WI38 (cell line): ENCODE measurements at regions not wholly inside any gene's neighbourhood (a gene's known extent, or its start where the extent isn't known, plus 50 kb on each side); places are given as distances from the start of the nearest gene placed in this dataset.

Experiments
- H3K4me3 ChIP-seq: 2 replicates; pipeline ENCODE4 v1.5.1; 2011; ENCODE audit warnings: low read depth, mild to moderate bottlenecking, control low read depth, low read length
- CTCF ChIP-seq: IDR thresholded peaks from 2 replicates; pipeline ENCODE4 v1.5.1; 2012; ENCODE audit warnings: low read depth, mild to moderate bottlenecking, control low read depth, low read length

GRCh38 chr10:132467464-132468149, 70.0 kb upstream of the INPP5A start:
- H3K4me3 ChIP-seq, result no peak overlapping the region
- TF ChIP-seq CTCF, result no peak

GRCh38 chr10:132468216-132468615, 69.4 kb upstream of the INPP5A start:
- H3K4me3 ChIP-seq, result no peak overlapping the region
- no peak for TF ChIP-seq CTCF

DNA sequence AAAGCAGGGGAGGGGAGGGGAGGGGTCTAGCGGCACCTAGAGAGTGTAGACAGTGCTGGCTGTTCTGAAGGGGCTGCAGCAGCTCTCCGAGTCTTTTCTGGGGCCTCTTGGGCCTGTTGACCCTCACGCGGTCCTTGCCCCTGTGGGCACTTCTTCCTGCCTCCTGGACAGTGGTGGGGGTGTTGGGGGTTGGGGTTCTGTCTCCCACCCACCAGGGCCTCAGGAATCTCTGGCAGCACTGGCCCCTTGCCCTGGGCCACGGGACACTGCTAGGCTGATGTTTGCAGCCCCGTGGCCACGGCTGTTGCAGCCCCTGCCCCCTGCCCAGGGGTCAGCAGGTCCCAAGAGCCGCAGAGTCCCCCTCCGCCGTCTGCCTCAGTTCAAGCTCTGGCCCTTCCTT, 68.9 kb upstream of the INPP5A start:
- H3K4me3 ChIP-seq, result no peak overlapping the region
- TF ChIP-seq CTCF, result no peak

DNA sequence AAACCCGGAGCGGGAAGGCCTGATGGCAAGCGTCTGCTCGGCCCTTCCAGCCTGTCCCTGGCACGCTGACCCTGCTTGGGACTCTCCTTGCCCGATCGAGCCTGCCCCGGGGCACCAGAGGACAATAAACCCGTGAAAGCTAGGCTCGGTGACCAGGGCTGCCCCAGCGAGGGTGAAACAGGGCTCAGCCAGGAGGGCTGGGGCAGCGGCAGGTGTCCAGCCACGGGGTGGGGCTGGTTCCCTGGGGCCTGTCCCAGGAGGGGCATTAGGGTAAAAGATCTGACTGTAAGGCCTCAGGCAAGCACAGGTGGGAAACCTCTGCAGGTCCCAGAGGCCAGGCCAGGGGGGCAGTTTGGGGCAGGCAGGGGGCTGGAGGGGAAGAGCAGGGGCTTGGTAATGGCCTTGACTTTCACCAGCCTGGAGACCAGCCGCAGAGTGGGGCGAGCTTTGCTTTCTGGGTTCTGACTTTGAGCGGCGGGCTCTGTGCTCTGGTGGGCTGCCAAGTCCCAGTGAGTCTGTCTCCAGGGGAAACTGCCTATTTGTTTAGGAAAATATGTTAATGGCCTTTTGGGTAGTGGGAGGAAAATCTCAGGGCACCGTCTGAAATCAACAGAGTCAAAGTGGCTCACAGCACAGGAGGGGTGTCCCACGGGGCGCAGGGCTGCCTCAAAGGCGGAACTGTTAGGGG, 68.2 kb upstream of the INPP5A start:
- no peak overlapping the region for H3K4me3 ChIP-seq
- no peak for TF ChIP-seq CTCF

DNA sequence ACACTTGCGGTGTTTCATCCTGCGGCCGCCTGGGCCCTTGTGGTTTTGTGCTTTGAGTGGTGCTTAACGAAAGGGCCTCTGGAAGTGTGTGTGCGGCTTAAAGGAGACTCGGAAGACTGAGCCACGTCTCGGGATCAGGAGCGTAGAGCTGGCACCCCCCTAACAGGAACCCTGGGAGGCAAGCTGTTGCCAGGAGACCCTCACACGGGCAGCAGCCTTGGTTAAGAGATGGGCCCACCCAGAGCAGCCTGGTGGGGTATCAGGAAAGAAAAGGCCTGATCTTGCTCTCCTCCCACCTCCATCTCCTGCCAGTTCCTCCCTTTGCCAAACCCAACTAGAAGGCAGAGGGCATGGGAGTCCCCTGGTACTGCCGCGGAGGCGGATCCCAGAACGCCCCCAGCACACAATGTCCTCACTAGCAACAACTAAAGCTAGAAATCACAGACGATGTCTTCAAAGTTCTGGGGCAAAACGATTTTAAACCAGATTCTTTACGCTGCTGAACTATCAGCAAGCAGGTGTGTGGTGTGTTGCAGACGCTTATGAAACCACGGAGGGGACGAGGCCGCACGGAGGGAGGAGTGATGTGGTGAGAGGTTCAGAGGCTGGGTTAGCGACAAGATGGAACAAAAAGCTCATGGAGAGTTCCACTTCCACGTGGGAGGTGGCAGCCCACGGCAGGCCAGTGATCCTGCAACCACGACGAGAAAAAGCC, 67.0 kb upstream of the INPP5A start:
- TF ChIP-seq CTCF, result no peak
- no peak overlapping the region for H3K4me3 ChIP-seq

GRCh38 chr10:132471125-132471451, 66.5 kb upstream of the INPP5A start:
- H3K4me3 ChIP-seq, result no peak overlapping the region
- TF ChIP-seq CTCF, result no peak

DNA sequence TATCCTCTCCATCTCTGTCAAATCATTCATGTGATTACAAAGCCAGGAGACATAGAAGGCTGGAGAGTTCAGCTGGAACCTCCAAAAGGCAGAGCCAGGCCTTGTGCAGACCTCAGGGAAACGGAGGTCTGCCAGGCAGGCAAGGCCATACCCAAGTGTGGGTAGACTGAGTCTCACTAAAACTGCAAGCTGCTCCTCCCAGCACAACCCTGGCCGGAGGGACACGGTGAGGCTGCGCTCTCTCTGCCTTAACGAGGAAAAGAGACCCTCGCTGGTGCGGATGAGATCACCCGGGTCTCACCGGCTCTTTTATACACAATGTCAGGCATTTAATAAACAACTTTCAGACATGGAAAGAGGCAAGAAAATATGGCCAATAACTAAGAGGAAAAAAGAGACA, 66.1 kb upstream of the INPP5A start:
- no peak for TF ChIP-seq CTCF
- H3K4me3 ChIP-seq, result no peak overlapping the region
